GM21723 (cell line): ENCODE measurements at regions not wholly inside any gene's neighbourhood (a gene's known extent, or its start where the extent isn't known, plus 50 kb on each side); places are given as distances from the start of the nearest gene placed in this dataset.
A peak's percentile ranks its signal among the peaks of the same experiment; 100 is the strongest.

Source experiments
- ATAC-seq: cut with Tn5 transposase; IDR thresholded peaks from one replicate; pipeline ENCODE4 v1.9.1; 2021; ENCODE audit warnings: mild to moderate bottlenecking, moderate library complexity; ENCODE audit not compliant: unreplicated experiment

DNA sequence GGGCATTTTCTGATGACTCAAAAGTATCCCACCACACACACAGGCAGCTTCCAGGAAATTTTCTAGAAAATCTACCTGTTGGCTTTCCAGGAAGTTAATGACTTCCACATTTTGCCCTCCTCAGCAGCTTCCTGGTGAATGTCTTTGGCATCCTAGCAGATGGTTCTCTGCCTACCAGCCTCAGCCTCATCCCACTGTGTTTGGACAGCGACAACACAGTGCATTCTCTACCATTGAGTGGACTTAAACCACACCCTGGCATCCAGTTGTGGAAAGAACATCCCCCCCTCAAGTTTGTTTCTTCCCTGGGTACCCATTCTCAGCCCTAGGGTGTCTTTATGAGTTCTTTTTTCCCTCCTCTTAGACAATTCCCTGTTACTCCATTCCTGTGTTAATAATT, 50.8 kb upstream of the GADL1 start:
- no peak for ATAC-seq

DNA sequence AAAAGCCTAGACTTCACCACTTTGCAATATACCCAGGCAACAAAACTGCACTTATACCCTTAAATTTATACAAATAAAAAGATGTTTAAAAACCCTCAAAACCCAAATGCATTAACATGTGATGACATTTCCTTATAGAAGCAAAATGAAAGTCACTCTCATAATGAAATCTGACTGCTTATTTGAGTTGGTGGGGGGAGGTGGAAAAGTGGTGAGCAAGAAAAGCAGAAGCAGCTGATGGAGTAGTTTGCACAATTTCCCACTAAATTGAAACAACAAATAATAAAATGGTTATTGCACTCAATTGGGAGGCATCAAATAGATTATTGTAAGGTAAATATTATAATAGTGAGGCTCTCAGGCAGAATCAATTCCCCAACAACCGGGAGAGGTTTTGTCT, 54.0 kb upstream of the GADL1 start:
- ATAC-seq = no peak

DNA sequence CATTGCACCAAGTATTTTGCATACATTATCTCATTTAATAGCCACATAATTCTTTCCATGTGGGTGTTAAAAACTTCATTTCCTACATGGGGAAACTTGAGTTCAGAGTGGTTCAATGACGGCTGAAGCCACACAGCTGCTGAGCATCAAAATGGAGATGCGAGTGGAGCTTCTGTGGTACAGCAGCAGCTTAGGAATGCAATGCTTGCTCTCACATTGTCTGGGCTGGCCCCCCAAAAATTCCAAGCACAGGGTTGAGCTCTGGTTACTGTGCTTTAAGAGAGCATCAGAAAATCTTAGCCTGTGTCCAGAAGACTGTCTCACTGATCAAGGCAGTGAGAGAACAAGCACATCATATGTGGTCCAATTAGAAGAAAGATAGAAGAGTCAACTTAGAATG, 57.4 kb upstream of the GADL1 start:
- ATAC-seq = no peak

DNA sequence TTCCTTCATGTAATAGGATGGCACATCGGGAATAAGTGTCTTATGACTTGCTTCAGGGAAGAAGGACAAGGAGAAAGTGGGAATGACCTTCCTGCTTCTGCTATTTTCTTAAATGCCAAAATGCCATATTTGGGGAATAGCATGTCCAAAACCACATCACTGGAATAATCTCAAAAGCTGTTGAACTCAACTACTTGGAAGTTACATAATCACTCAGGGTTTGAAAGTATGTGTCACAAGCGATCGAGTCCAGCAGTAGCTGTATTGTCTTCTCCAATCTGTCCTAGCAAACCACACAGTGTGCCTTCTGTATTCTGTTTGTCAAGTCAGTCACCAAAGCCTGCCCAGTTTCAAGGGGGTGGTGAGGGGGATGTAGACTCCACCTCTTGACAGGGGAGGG, 58.3 kb upstream of the GADL1 start:
- ATAC-seq = no peak

DNA sequence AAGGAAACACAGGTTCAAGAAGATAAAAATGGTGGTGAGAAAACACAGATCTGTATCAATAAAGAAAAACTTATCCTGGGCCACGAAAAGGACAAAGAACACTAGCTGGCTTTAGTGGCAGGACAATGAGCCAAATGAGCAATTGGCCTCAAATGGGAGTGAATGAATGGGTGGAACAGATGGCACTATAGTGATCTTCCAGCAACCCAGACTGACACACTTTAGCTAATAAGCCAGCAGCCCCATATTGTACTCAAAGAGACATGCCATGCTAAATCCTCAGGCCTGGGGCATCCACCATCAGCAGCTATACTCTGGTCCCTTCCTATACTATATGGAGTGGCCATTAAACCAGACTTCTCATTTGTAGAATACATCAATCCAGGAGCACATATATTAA, 60.0 kb upstream of the GADL1 start:
- ATAC-seq = no peak

DNA sequence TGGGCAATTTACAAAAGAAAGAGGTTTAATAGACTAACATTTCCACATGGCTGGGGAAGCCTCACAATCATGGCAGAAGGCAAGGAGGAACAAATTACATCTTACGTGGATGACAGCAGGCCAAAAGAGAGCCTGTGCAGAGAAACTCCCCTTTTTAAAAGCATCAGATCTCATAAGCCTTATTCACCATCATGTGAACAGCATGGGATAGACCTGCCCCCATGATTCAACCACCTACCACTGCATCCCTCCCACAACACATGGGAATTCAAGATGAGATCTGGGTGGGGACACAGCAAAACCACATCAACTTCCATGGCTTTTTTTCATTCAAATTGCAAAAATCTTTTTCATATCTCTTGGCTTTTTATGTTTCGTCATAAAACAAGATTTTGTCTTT, 67.6 kb upstream of the GADL1 start:
- no peak for ATAC-seq

DNA sequence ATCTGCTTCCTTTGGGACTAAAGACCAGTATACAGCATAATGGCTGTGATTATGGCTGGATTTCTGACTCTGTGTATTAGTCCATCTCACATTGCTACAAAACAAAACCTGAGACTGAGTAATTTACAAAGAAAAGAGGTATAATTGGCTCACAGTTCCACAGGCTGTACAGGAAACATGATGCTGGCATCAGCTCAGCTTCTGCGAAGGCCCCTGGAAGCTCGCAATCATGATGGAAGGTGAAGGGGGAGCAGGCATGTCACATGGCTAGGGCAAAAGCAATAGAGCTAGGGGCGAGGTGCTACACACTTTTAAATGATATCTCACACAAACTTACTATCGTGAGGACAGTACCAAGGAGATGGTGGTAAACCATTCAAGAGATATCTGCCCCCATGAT, 68.0 kb upstream of the GADL1 start:
- ATAC-seq = no peak

DNA sequence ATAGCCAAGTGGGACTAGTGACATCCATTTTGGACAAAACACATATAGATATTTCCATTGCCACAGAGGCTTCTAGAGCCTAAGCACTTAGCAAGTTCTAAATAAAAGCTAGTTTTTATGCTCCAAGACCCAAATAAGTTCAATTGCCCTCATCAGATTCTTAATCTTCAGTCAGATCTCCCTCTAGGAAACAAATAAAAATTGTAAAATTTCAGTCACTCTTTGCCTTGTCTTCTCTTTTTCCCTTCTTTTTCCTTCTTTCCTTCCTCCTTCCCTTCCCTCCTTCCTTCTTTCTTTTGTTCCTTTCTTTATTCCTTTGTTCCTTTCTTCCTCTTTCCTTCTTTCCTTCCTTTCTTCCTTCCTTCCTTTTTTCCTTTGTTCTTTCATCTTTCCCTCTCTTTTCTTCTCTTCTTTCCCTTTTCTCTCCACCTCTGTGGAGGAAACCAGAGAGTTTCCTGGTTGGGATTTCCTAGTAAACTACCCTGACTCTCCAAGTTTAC, 68.8 kb upstream of the GADL1 start:
- no peak for ATAC-seq

DNA sequence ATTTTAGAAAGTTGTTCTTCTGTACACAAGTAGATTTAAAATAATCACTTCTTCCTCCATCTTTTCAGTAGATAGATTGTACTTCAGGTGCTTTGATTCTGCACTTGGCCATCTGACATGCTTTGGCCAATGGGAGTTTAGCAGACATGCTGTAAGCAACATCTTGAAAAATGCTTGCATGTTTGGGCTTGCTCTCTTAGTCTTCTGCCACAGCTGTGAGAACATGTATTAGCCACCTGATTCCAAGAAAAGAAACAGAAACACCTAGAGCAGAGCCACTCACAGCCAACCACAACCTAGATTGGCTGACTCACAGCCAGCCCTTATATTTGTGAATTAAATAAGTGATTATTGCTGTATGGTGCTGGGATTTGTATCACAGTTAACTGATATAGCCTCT, 70.2 kb upstream of the GADL1 start:
- ATAC-seq = peak; percentile 98

DNA sequence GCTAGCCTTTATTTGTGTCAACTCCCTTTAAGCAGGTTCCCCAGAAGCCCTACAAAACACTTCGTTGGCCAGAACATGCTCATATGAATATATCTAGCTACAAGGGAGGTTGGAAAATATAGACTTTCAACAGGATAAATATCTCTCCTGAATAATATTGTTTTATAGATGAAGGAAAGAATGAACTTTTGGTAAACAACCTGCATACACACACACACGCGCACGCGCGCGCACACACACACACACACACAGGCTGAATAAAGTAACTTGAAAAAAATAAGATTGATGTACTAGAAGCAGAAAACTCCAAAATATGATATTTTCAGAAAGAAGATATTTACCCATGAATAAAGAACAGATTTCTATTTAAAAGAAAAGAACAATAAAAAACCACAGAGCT, 72.4 kb upstream of the GADL1 start:
- no peak for ATAC-seq

DNA sequence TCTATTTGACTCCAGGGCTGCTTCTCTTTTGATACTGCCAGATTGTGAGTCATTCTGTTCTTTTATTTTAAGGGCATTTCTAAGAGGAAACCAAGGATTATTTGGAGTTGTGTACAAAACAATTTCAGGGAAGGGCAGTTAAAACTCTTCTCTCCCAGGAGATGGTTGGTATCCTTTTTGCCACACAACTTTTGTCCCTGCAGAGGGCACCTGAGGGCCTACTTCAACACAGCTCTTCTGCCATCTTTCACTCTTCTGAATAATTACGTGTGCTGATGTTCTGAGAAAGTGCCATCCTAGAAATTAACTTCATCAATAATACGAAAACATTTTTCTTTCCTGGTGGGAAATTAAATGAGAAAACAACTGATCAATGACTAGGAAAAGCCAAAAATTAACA, 75.7 kb upstream of the GADL1 start:
- no peak for ATAC-seq

DNA sequence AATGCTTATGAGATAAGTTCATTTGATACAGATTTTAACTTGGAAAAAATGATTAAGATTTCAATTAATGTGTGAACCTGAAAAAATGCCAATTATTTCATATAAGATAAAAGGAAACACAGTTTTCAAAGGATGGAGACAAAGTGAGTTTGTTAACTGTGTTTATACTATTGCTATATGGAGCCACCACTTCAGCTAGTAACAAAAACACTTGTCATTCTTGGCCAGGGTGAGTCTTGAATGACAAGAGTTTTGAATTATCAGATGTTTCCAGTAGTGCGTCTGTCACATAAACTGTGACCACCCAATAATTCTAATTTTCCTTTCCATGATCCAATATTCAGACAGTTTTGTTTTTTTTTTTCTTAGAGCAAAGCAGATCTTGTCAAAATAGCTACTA, 78.0 kb upstream of the GADL1 start:
- no peak for ATAC-seq

DNA sequence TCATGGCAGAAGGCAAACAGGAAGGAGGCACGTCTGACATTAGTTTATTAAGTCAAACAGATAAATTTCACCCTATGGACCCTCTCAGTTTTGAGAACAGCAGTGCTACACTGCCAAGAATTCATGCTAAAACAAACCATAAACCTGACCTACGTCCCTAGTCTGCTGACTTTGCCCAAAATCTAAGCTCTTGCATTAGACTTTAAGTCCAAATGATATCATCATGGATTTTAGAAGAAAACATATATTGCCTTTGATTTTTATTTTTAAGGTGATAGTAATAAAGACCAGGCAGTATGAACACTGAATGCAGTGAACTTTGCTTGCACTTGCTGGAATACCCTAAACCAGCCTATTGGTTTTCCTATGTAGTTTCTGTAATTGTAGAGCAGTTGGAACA, 79.6 kb upstream of the GADL1 start:
- ATAC-seq = no peak

DNA sequence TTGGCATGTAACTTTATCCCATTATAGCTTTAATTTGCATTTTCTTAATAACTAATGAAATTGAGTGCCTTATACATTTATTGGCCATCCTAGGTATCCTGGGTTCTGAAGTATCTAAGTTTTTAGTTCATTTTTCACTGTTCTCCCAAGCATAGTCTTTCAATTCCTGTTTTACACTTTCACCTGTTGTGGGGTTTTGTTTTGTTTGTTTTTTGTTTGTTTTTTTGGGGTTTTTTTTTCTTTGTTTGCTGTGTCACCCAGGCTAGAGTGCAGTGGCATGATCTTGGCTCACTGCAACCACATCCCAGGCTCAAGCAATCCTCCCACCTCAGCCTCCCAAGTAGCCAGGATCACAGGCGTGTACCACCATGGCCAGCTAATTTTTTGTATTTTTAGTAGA, 83.1 kb upstream of the GADL1 start:
- ATAC-seq = no peak

DNA sequence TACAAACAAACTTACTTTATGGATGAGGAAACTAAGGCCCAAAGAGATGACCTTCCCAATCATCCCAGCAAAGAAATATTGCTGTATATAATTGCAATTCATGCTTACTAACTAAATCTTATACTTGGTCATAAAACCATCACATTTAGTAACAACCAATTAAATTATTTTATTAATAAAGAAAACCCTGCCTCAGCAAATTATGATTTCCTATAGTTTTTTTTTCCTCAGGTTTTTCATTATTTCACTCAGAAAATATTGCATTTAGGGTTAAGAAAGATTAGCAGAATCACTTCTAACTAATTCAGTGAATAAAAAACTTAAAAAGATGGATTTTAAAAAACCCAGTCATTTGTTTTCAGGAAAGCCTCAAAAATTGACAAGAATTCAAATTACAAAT, 86.5 kb upstream of the GADL1 start:
- no peak for ATAC-seq

DNA sequence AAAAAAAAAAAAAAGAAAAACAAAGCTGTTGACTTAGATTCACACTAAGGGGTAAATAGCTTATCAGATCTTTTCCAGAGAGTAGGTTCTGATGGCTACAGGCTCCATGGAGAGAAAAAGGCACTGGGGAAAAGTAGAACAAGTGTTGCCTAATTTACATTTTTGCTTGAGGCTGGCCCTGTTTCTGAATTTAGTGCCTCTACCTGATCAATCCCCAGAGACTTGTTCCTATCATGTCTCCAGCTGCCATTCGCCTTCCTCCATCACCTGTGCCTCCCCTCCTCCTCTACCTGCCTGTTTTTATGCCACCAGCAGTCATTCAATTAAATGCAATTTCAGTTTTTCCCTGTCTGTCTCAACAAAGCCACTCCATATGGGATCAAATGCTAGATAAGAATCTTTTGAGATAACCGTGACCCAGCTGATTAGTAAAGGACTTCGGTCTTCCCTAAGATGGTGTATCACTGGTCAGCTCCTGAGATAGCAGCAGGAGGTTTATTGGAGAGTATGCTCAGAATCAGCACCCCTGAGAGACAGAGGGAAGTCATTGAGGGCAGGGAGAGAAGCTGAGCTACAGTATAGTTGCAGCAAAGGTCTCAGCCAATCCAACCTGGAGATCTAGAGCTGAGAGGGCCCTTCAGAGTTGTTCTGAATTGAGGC, 88.1 kb upstream of the GADL1 start:
- ATAC-seq = no peak

DNA sequence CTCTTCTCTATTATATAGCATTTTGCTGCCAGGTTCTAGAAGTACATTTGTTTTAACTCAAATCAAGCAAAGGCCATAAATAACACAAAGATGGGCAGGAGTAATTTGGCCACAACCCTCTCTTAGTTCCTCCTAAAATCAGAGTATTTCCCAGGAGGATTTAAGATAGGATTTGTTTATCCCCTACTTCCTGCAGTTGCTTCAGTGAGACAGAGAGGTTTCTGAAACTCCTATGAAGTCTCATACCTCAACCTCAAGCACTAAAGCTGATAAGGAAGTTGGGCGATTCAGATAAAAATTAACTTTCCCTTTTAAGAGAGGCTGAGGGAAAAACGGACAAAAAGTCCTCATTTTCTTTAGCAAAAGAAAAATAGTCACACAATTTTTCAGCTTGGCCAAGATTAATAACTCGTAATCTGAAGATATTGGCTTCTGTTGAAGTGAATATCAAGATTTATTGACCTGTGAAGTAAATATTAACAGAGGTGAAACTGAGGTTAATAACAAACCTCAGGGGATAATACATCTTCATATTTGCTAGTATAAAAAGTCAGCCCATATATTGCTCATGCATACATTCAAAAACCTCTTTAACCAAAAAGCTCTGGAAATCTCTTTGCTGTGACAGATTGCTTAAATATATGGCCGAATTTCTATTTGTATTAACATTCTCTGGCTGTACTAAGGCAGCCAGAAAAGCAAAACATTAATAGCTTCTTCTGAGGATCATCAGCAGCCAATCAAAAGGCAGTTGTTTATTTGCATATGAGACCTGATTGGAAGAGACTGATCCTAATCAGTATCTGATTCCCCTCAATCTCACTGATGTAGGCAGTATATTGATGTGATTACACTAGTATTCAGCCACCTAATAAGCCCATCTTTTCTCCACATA, 90.6 kb upstream of the GADL1 start:
- peak; percentile 63 for ATAC-seq

DNA sequence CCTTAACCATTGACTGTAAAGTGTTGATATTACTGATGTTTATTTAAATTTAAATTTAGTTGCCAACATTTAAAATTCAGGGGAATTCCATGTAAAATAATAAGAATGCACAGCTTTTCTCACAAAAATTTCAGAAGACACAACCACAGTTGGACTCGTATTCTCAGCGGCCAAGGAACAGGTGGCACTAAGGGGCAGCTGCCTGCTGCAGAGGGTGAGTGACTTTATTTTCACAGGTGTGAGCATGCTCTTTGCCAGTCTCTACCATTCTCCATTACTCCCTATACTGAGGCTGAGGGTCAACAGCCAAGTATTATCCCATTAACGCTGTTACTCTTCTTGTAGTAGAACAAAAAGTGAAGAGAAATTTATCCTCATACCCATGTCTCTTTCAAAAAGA, 92.1 kb upstream of the GADL1 start:
- ATAC-seq = no peak

DNA sequence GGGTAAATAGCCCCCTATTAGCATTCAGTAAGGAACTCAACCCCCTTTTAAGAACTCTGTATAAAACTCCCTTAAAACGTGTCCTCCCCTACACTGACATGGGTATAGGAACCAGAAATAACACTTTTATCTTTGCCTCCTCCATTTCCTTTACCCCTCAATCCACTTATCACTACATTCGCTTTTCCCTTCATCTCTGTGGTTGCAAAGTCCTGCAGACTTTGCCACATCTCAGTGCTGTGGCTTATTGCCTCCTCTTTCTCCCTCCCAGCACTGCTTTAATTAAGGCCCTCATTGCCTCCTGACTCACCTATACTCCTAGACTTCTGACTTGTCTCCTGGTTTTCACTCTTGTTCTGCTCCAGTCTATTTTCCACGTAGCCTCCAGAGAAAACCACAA, 94.3 kb upstream of the GADL1 start:
- no peak for ATAC-seq

DNA sequence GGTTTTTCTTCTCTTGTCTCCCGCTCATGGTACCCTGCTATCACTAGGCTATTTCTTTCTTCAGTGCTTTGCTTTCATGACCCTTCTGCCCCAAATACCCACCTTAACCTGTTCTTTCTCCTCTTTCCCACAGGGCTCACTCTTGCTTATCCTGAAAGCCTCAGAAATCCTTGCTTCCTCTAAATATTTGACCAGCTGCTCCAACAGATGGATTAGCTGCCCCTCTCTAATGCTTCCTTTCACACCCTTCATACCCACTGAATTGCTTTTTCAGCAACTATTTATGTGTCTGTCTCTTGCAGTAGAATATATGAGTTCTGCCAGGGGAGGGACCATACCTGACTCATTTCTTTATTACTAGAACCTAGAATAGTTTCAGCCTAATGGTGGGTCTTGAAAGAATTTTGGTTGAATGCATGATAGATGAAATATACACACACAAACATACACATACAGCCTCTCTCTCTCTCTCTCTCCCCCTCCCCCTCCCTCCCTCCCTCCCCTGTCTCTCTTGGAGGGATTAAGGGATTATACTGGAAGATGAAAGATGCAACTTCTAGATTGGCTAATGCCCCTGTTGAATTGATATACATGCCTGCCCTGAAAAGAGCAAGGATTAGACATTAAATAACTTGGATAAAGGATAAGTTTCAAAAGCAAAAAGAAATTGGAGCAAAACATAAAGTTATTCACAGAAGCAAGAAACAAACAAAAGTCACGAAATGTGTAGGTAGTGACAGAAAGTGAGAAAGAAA, 95.0 kb upstream of the GADL1 start:
- ATAC-seq = no peak

DNA sequence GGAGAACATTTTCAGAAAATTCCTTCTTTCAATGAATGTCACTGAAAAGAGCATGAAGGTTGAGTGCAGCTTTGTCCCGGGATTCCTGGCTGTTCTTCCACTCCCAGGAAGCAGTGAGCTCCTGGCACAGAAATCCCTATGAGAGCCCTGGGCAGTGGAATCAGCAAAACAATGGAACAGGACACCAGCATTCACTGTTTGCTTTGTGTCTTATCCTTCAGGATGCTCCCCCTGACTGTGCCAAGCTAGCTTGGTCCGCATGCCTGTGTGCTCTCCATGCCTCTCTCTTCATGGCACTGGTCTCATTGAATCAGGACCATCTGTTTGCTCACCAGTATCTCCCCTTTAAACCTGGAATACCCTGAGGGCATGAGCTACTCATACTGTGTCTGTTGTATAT, 102.0 kb upstream of the GADL1 start:
- ATAC-seq = no peak

DNA sequence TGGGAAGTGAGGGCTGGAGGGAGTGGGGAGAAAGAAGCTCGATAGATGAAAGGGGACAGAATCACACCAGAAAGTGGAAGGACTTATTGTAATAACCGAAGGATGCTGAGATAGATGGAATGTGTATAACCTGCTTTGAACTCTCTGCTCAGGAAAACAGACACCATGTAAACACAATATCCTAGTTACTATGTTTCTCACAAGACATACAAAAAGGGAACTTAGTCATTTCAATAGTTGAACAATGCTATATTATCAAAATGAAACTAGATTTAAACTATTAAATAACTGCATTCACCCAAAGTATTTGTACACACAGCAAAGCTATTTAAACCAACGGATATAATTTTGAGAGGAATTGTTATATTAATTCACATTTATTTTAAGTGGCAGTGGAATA, 108.3 kb upstream of the GADL1 start:
- no peak for ATAC-seq
